Lung (tissue), 11 donors: ENCODE measurements at regions not wholly inside any gene's neighbourhood (a gene's known extent, or its start where the extent isn't known, plus 50 kb on each side); places are given as distances from the start of the nearest gene placed in this dataset.

ENCODE experiments used
- ATAC-seq: fragments of 200-7000 bp; cut with Tn5 transposase; one replicate; pipeline ENCODE4 v1.9.1; 2020; ENCODE audit warnings: moderate number of reproducible peaks; ENCODE audit not compliant: insufficient read depth, low FRiP score
- DNase-seq, 3 donors: peaks; one replicate each; pipeline ENCODE4 v3.0.0-alpha.2; 2013 to 2017
- H3K27ac ChIP-seq, 2 donors: one replicate each; pipeline ENCODE4 v1.5.1; 2013; ENCODE audit warnings: mild to moderate bottlenecking in 2 of 2, moderate library complexity in 2 of 2, control low read depth in 1 of 2, inconsistent platforms in 1 of 2, low read depth in 1 of 2, low read length in 1 of 2
- H3K27me3 ChIP-seq, 3 donors: one replicate each; pipeline ENCODE4 v1.5.1; 2013; ENCODE audit warnings: low read length in 2 of 3; ENCODE audit not compliant: control insufficient read depth in 3 of 3, insufficient read depth in 3 of 3
- H3K36me3 ChIP-seq, 4 donors: one replicate each; pipeline ENCODE4 v1.5.1; 2013; ENCODE audit warnings: low read length in 4 of 4, mild to moderate bottlenecking in 1 of 4, moderate library complexity in 1 of 4; ENCODE audit not compliant: control insufficient read depth in 4 of 4, insufficient read depth in 4 of 4
- H3K4me1 ChIP-seq, 5 donors: one replicate each; pipeline ENCODE4 v1.5.1; 2013; ENCODE audit warnings: low read length in 5 of 5, mild to moderate bottlenecking in 2 of 5, moderate library complexity in 1 of 5; ENCODE audit not compliant: control insufficient read depth in 5 of 5, insufficient read depth in 5 of 5
- H3K4me3 ChIP-seq: one replicate; pipeline ENCODE4 v1.5.1; 2013; ENCODE audit warnings: mild to moderate bottlenecking, control low read depth, moderate library complexity
- H3K9ac ChIP-seq, 2 donors: one replicate each; pipeline ENCODE4 v1.5.1; 2013; ENCODE audit warnings: low read length in 2 of 2, control low read depth in 1 of 2; ENCODE audit not compliant: insufficient read depth in 1 of 2
- H3K9me3 ChIP-seq, 4 donors: one replicate each; pipeline ENCODE4 v1.5.1; 2013; ENCODE audit warnings: low read length in 3 of 4, mild to moderate bottlenecking in 1 of 4, moderate library complexity in 1 of 4; ENCODE audit not compliant: control insufficient read depth in 4 of 4, insufficient read depth in 3 of 4
- WGBS, 2 donors: extraction: QIAGEN DNeasy Blood & Tissue Kit; methylation state at CpG; one replicate each; pipeline ENCODE4 v1.1.7; 2013; 5-methylcytosine and 5-hydroxymethylcytosine counted together
- TF ChIP-seq, protein P1 (sequence below): IDR thresholded peaks from 2 replicates; pipeline ENCODE4 v1.5.1; 2012; ENCODE audit warnings: mild to moderate bottlenecking; ENCODE audit errors: control extremely low read depth, extremely low read depth
- donor health status: control.
- donor health status: control.
- donor health status: Bipolar disorder and iron deficiency.
- donor health status: healthy.
- donor health status: DM: yes; HTN: yes; CAD: no.

DNA sequence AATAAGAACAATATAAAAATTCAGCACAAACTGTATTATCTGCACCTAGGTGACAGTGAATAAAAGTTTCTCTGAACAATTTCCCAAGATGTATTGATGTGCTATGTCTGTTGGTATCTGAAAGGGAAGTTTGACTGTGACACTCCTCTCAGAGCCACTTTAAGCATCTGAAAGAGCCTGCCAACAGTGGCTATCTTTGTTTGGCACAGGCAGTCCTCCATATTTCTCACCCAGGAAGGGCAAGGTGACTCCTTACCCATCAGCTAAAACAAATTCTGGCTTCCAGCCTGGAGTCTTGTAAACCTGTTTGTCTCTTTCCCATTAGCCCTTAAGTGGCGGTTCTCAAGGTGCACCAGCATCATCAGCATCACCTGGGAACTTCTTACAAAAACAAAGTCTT lies 122.4 kb upstream of the VGLL2 start:
- Histone ChIP-seq H3K36me3 (no peaks in the 10 kb centered on the region), H3K9ac (no peak overlapping the region), H3K9me3 (no peaks in the 10 kb centered on the region), H3K27ac (no peak overlapping the region), H3K4me1 (peaks cover 0 to 8% (median 0%) of the 10 kb centered on the region in 5 donors), H3K4me3 (no peak overlapping the region), H3K27me3 (no peaks in the 10 kb centered on the region)
- WGBS, 2 donors = 72 to 93% methylated on average over 1 of the region's 1 CpG
- TF ChIP-seq, protein P1, sequence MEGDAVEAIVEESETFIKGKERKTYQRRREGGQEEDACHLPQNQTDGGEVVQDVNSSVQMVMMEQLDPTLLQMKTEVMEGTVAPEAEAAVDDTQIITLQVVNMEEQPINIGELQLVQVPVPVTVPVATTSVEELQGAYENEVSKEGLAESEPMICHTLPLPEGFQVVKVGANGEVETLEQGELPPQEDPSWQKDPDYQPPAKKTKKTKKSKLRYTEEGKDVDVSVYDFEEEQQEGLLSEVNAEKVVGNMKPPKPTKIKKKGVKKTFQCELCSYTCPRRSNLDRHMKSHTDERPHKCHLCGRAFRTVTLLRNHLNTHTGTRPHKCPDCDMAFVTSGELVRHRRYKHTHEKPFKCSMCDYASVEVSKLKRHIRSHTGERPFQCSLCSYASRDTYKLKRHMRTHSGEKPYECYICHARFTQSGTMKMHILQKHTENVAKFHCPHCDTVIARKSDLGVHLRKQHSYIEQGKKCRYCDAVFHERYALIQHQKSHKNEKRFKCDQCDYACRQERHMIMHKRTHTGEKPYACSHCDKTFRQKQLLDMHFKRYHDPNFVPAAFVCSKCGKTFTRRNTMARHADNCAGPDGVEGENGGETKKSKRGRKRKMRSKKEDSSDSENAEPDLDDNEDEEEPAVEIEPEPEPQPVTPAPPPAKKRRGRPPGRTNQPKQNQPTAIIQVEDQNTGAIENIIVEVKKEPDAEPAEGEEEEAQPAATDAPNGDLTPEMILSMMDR = no peak
- DNase-seq (no peak), ATAC-seq (no peak)

- TF ChIP-seq, protein P1 = no peak
- Histone ChIP-seq H3K9ac (no peak overlapping the region), H3K36me3 (no peaks in the 10 kb centered on the region), H3K4me3 (no peak overlapping the region), H3K4me1 (peaks cover 0 to 8% (median 0%) of the 10 kb centered on the region in 5 donors), H3K27ac (no peak overlapping the region), H3K9me3 (no peaks in the 10 kb centered on the region), H3K27me3 (no peaks in the 10 kb centered on the region)
- WGBS, 2 donors = 56% methylated on average over 2 of the region's 2 CpGs
- ATAC-seq (no peak), DNase-seq (no peak)
Observed at GRCh38 chr6:117143647-117144046, 121.7 kb upstream of the VGLL2 start.

DNA sequence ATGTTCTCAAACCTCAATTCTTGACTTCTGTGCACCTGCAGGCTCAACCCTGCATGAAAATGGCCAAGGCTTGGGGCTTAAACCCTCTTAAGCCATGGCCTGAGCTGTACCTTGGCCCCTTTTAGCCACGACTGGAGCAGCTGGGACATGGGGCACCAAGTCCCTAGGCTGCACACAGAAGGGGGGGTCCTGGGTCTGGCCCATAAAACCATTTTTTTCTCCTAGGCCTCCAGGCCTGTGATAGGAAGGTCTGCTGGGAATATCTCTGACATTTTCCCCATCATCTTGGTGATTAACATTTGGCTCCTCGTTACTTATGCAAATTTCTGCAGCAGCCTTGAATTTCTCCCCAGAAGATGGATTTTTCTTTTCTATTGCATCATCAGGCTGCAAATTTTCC lies 119.4 kb upstream of the VGLL2 start:
- WGBS, 2 donors = 49 to 71% methylated on average over 2 of the region's 2 CpGs
- no peak overlapping the region for H3K27ac ChIP-seq
- TF ChIP-seq, protein P1 = no peak

DNA sequence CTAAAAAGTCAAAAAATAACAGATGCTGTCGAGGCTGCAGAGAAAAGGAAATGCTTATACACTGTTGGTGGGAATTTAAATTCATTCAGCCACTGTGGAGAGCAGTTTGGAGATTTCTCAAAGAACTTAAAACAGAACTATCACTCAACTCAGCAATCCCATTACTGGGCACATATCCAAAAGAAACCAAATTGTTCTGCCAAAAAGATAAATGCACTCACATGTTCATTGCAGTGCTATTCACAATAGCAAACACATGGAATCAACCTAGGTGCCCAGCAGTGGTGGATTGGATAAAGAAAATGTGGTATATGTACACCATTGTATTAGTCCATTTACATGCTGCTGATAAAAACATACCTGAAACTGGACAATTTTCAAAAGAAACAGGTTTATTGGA lies 116.0 kb upstream of the VGLL2 start:
- 22 to 38% methylated on average over 1 of the region's 1 CpG for WGBS, 2 donors
- H3K27ac ChIP-seq = no peak overlapping the region
- H3K9me3 ChIP-seq = peaks cover 0 to 5% (median 0%) of the 10 kb centered on the region in 4 donors
- H3K4me1 ChIP-seq = no peaks in the 10 kb centered on the region
- H3K27me3 ChIP-seq = no peaks in the 10 kb centered on the region
- no peaks in the 10 kb centered on the region for H3K36me3 ChIP-seq
- ATAC-seq = no peak
- no peak for DNase-seq
- H3K9ac ChIP-seq = no peak overlapping the region
- TF ChIP-seq, protein P1 = no peak
- no peak overlapping the region for H3K4me3 ChIP-seq

More for the DNA sequence above, 119.4 kb upstream of the VGLL2 start:
- Histone ChIP-seq H3K4me3 (no peak overlapping the region), H3K27me3 (no peaks in the 10 kb centered on the region), H3K4me1 (peaks cover 0 to 3% (median 0%) of the 10 kb centered on the region in 5 donors), H3K9me3 (peaks cover 0 to 5% (median 0%) of the 10 kb centered on the region in 4 donors), H3K9ac (no peak overlapping the region), H3K36me3 (no peaks in the 10 kb centered on the region)
- no peak for DNase-seq
- ATAC-seq = no peak
